ENCODE measurements at regions not wholly inside any gene's neighbourhood (a gene's known extent, or its start where the extent isn't known, plus 50 kb on each side); places are given as distances from the start of the nearest gene placed in this dataset.
"Not testable (repeated sequence)": the region's sequence is repeated elsewhere in the genome, so short reads cannot be mapped to it uniquely, and the experiment has no call there.

DNA sequence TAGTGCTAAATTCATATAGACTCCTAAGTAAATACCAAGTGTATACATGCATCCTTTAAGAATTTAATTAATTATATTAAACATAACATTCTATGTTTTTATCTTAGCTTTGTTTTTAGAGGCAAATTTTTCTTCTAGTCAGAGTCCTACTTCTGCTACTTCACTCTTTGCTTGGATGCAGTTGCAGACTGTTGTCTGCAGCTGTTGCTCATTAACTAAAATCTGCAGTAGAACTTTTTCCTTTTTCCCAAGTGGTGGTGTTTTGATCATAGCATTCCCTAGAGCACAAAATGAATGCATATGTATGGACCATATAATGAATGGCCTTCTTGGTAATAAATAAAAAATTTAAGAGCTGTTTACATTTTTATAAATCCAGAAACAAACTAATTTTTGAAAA is 198.3 kb downstream of the CASP12 start:
- no peak for DNase-seq

DNA sequence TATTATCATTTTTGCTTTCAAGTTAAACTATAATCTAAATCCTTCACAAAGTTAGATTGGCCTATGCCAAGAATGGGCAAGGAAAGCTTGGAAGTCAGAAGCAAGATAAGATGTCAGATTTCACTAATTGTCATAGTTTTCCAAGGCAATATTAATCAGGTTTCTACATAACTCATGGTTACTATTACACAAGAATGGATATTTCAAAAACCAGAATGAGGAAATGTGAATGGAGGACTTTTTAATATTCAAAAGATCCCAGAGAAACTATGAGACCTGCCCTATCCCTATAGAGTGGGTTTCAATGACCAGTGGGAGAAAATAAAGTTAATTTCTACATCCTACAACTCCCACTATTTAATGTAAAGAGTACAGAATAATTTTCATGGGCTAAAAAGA is 203.2 kb downstream of the CASP12 start:
- DNase-seq = no peak

DNA sequence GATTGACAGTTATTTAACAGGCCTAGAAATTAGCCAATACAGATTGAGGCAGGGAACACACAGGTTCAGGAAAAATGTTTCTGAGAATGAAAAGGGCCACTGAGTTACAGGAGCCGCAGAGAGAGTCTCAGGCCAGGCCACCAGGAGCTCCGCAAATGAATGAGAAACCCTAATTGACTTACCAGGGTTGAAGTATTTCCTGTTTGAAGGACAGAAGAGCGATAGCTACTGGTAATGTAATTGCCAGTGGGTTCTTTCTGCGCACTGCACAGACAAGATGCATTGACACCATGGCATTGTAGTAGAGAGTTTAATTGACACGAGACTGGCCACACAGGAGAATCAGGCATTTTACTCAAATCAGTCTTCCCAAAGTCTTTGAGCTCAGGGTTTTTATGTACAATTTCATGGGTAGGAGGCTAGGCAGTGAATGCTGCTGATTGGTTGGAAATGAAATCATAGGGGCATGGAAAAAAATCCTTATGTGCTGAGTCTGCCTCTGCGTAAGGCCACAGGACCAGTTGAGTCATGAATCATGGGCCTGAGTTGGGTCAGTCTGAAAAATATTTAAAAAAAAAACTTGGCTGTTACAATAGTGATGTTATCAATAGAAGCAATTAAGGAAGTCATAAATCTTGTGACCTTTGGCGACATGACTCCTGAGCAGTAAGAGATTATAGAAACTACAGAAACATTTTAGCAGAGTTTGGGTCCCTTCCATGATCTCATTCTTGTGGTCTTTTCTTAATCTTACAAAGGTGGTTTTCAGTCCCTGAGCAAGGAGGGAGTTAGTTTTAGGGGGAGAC is 203.8 kb downstream of the CASP12 start:
- DNase-seq = no peak

DNA sequence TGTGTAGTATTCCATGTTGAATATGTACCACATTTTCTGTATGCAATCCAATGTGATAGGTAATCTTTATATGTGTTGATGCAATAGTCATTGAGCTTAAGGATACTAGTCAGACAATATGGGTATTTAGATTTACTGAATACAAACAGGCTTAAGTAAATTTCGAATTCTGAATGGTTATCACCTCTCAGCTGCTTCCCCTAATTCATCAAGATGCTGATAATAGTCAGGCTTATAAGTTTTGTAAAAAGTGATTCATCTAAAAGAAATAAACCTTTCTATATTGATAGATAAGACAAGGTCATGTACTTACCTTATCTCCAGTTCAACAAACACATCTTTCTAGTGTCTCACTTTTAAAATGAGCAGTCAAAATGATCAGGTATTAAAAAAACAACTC is 205.5 kb downstream of the CASP12 start:
- DNase-seq = no peak

DNA sequence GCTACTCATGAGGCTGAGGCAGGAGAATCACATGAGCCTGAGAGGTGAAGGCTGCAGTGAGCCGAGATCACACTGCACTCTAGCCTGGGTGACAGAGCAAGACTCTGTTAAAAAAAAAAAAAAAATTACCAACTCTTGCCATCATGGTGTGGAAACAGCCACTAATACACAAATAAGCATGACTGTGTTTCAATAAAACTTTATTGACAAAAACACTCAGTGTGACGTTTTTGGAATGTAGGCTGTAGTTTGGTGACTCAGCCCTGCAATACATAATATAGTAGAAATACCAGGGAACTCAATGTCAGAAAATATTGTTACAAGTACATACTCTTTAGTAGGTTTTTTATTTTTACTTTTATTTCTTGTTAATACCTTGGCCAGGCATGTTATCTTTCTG is 207.1 kb downstream of the CASP12 start:
- no peak for DNase-seq

DNA sequence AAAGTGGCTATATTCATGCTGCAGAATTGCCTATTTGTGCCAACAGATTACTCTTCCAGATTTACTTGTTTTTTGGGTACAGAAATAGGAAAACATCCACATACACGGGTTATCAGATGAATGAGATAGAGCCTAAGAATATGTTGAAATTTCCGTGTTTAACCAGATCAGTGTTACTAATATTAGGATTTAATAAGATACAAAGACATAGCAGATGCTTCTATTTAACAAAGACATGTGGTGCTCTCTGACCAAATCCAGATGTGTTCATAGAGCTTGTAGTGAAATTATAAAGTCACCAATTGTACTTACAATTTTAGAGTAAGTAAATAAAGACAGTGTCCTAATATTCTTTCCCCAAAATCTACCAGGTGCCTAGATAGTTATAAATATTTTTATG is 208.0 kb downstream of the CASP12 start:
- DNase-seq = no peak

DNA sequence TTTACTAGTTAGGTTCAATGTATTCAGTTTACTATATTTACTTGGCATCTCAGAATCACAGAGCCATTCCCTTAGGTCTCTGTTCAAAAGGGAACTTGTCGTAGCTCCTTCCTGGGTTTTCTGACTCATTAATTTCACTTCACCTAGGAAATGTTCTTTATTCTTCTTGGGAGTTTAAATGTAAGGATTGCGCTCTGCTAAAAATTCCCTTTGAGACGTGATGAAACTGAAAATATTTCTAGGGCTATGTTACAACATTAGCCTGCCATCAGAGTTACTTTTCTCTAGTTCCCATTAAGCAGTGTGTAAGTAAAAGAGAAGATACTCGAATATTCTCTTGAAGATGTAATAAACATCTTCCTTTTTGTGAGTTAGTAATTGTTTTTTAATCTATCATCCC is 209.5 kb downstream of the CASP12 start:
- DNase-seq = no peak

DNA sequence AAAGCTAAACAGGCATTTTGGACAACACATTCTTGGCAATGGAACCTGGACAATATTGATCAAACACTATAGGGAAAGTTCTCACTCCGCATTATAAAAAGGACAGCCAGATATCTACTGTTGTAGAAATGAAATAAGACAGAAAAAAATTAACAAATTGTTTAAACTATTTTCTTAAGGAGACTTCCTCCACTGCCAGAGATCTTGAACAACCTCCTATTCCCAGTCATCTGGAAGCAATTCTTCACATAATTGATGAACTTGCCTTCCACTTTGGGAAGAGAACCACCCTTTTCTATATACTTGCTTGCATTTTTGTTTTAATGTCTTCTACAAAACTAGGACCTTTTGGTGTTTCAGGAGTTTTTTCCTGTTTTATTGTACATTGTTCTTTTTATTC is 216.1 kb downstream of the CASP12 start:
- no peak for DNase-seq

DNA sequence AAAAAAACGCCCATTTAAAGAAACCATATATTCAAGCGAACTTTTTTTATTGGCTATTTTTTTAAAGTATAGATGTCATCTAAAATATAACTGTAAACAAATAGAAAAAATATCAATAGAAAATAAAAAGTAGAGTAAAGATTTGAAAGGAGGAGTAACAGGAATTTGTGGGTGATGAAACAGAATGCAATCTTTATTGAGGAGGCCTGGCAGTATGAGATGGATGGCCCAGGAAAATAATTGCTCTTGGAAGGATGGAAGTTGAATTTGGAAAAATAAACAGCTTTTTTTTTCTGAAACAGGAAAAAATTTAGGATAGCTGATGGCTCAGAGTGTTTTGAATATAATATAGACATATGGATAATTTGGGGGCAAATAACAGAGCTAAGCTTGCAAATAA is 219.0 kb downstream of the CASP12 start:
- DNase-seq = no peak

DNA sequence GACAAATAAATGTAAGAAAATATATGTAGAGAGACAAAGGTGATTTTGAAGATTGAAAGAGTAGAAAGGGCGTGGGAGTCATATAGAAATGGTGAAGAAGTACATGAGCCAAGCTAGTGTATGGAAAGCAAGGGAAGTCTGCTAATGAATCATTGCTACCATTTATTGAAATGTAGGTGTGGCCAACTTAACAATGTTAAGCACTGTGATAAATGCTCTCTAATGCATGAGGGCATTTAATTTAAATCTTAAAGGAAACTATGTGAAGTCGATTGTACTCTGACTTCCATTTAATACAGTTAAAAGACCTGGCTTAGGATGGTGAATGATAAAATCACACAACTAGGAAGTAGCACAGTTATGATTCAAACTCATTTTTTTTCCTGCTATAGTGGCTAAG is 219.9 kb downstream of the CASP12 start:
- no peak for DNase-seq

DNA sequence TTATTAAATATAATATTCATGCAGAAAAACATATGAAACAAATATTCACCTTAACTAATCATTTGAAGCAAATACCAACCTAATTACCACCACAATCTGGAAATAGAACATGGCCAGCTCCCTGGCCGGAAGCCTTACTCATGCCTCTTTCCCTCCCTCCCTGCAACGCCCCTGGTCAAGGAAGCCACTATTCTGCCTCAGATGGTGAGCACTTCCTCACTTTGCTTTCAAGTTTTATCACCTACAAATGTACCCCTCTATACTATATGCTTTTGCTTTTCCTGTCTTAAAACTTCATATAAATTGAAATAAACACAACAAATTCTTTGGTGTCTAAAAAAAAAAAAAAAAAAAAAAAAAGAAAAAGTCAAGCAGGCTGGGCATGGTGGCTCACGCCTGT is 221.2 kb downstream of the CASP12 start:
- DNase-seq = not testable (repeated sequence)

DNA sequence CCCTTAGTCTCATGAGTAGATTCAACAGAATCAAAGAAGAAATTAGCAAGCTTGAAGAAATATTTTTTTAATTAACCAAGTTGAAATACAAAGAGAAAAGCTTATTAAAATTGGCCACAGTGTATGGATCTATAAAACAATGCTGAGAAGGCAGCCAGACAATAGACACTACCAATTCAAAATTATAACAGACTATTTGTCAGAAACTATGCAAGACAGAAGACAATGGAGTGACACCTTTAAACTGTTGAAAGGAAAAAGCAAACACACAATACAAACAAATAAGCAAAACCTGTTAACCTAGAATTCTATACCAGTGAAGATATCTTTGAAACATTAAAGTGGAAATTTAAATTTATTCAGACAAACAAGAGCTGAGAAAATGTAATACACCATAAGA is 225.4 kb downstream of the CASP12 start:
- no peak for DNase-seq

DNA sequence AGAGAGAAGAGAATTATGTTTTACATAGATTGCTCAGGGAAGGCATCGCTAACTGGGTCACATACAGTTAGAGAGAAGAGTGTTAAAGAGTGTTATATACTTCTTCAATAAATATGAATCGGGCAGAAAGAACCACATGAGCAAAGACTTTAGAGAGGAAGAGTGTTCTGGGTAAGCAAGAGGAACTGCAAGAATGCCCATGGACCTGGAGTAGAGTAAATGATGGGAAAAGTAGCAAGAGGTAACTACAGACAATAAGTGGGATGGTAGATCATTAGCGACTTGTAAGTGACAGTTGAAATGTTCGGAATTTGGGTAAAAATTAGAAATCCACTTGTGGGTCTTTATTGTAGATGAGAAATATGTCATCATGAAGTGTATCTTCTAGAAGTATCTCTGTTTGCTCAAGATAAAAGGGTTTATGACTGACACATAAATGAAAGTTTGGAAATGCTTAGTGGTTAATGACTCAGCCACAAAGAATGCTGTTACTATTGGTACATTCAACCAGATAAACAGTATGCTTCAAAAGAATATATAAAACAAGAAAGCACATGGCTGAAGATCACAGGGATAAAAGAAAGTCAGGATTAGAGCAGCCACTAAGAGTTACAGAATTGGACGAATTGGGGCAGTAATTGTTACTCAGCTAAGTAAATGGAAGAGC is 229.3 kb downstream of the CASP12 start:
- DNase-seq = no peak

DNA sequence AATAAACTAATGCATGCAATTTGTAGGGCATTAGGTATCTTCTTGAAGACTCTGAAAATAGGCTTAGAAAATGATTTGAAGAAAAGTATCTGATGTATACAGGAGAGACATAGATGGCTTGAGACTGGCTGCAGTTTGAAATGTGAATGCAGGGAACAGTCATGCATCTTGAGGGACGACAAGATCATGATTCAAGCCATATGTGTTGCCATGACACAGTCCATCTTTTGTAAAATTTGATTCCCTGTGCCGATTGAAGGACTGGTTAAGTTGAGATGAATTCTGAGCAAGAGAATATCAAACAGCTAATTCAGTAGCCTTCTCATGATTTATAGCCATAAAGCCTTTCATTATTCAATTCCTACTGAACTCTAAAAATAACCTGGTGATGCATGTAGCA is 231.6 kb downstream of the CASP12 start:
- DNase-seq = no peak

DNA sequence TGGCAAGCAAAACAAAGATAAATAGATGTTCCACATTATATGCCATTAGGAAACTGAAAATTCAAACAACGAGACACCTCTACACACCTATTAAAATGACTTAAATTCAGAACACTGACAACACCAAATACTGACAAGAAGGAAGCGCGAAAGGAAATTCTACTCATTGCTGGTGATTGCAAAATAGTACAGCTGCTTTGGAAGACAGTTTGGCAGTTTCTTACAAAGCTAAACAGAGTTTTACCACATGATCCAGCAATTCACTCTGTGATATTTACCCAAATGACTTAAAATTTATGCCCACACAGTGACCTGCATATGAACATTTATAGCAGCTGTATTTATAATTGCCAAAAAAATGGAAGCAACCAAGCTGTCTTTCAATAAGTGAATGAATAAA is 232.6 kb downstream of the CASP12 start:
- DNase-seq = no peak

DNA sequence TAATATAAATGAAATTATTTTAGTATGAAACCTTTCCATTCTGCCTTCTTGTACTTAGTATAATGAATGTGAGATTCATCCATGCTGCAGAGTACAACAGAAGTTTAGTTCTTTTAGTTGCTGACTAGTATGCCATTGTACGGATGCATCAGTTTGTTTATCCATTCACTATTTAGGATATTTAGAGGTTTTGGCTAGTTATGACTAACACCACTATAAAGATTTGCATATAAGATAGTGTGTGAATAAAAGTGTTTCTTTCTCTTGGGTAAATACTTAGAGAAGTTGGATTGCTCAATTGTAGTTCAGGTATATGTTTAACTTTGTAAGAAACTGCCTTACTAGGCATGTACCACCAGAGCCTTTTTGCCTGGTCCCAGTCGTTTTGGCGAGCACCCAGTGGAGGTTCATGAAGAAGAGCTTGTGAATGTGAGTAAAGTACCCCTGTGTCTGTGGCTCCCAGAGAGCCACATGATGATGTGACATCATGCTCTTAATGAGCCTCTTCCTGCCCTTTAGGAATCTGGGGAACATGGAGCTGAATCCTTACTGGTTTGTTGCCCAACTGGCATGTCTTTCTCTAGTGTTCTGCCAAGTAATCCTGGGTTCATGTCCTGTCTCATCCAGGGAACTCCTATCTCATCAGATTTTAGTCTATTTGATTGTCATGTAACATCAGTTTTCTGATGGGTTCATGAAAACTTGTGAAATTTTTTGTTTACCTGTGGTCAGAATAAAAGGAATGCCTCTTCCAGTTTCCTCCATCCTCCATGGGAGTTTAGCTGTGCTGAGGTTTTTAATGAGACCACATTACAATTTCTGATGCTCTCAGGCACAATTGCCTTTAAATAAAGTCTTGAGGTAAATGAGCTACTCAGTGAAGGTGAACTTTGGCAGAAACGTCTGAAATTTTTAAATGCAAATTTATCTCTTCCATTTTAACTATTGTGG is 234.8 kb downstream of the CASP12 start:
- no peak for DNase-seq

DNA sequence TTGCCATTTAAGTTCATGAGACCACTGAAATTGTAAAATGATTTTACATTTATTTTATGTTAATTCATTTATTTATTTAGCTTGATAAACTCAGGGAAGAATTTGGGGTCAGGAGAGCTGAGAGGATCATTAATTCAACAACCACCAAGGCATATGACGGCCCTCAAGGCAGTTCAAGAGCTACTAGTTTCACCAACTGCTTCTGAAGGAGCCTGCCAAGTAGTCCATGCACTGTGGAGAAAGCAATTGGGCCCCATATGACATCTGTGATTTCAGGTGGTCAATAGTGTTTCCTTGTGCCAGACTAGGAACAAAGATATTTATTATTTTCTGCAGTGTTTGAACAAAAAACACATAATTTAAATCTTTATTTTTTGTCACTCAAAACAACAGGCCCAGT is 236.4 kb downstream of the CASP12 start:
- no peak for DNase-seq

DNA sequence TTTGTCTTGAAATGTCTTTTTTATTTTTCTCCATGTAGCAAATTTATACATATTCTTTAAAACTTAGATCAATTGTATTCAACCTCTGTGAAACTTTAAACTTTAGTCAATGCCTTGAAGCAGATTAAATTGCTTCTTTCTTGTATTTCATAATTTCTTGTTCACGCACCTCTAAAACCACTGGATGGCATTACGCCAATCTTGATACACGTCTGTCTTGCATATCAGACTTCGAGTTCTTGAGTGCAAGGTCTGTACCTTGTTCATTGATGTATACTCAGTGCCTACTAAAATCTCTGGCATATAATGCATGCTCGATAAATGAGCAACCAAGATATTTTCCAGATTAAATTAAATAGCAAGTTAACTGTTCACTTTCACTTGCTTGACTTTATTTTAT is 236.8 kb downstream of the CASP12 start:
- DNase-seq = no peak

DNA sequence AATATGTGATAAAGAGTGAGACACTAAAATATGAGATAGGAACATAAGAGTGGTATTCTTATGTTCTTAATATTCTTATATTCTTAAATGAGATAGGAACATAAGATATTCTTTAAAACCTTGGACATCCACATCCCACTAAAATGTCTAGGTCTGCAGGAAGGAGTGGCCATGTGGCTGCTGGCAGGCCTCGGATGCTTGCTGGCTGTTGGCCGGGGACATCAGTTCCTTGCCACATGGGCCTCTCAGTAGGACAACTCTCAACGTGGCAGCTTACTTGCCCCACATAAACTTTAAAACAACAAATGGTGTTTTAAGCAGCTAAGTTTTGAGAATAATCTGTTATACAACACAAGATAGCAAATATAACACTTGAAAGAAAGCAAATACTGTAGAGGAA is 240.1 kb downstream of the CASP12 start:
- no peak for DNase-seq

DNA sequence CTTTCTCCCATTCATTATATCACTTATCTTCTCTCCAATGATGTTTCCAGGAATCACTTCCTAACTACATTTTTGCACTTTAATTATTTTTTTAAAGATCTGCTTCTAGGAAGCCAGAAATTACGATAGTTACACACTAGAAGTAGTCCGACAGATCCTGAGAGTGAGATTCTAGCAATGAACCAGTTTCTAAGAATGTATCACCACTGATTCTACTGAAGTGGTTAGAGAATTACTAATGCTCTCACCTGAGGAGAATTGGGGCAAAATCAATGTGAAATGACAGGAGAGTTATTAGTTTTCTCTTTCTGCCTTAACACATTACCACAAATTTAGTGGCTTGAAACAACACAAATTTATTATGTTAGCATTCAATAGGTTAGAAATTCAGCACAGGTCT is 241.2 kb downstream of the CASP12 start:
- DNase-seq = no peak

DNA sequence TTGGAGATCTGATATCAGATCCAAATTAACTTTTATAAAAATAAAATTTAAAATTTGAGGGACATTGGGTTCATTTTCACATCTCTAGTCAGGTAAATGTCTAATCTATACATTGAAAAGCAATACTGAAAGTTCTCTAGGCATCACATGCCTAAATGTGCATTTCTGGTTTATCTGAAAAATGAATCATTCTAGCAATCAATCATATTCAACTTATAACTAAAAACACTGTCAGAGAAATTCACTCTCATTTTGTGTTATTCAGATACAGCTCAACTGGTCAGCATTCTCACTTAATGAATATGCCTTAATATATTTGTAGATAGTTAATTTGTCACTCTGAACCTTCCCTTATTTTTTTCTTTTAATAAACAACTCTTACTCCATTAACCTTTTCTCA is 243.2 kb downstream of the CASP12 start:
- no peak for DNase-seq

DNA sequence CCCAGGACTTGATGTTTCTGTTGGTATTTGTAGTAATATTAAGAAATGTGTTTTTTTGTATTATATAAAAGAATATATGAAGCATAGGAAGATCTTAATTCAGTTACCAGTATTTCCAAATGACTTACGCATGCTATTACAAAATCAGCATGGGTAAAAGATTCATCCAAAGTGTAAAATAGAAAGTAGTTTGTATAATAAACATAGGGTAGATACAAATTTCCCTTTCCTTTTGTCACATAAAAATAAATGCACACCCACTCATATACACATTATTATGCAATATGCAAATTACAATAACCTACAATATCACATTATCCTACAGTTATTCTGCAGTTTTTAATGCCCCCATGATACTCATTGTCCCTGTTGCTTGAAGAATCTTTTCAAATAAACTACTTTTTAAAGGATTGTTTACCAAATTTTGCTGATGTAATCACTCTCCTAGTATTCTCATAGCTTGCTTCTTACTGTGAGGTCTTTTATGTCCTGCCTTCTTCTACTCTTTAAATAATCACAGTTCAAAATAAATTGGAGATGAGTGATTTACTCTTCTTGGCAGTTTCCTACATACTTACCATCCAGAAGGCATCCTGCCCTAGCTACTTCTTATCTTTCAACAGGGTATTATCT is 244.0 kb downstream of the CASP12 start:
- DNase-seq = no peak

DNA sequence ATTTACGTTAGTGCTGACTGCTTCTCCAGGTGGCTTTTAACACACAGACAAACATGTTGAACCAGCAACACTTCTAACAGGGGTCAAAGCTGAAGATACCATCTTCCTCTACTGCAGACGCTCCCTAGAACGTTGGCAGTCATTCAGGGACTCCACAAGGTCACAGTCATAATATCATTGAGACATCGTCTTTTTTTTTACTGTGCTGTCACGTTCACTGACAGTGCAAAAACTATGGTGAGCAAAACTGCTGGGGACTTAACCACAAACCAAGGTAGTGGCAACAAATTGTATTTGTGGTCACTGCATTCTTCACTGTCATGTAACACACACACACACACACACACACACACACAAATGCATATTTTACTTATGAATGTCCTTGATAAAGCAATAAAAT is 244.9 kb downstream of the CASP12 start:
- peak; percentile 5 for DNase-seq
